OCI-LY7 (cell line): ENCODE measurements at regions not wholly inside any gene's neighbourhood (a gene's known extent, or its start where the extent isn't known, plus 50 kb on each side); places are given as distances from the start of the nearest gene placed in this dataset.

ENCODE experiments used
- EZH2phosphoT487 ChIP-seq: fragments of 200-600 bp; sonication (generic); IDR thresholded peaks from 2 replicates; pipeline ENCODE4 v1.6.1; 2018; ENCODE audit warnings: low read depth, borderline replicate concordance, mild to moderate bottlenecking, mixed run types, antibody characterized with exemption, low read length, moderate library complexity, mixed read lengths
- TF ChIP-seq, protein P1 (sequence below): fragments of 200-600 bp; sonication (generic); conservative IDR thresholded peaks from 2 replicates; pipeline ENCODE4 v1.5.1; 2014; ENCODE audit warnings: mild to moderate bottlenecking, antibody characterized with exemption, low read length, moderate library complexity, mixed read lengths

DNA sequence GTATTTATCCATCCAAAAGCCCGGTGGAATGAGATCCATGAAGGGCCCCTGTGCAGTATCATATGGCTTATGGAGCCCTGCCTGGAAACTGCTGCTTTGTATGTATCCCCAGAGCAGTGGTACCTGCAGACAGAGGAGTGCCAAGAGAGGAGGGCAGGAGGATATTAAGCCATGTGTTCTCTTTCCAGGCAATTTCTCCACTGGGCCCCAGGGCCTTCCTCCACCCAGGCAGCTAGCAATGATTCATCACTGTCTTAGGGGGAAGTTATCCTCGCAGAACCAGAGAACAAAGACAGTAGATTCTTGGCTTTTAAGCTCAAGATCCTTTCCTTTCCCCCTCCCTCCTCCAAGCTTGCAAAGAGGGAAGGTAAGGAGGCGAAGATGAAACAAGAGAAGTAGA lies 98.1 kb downstream of the LRRC30 start:
- TF ChIP-seq, protein P1, sequence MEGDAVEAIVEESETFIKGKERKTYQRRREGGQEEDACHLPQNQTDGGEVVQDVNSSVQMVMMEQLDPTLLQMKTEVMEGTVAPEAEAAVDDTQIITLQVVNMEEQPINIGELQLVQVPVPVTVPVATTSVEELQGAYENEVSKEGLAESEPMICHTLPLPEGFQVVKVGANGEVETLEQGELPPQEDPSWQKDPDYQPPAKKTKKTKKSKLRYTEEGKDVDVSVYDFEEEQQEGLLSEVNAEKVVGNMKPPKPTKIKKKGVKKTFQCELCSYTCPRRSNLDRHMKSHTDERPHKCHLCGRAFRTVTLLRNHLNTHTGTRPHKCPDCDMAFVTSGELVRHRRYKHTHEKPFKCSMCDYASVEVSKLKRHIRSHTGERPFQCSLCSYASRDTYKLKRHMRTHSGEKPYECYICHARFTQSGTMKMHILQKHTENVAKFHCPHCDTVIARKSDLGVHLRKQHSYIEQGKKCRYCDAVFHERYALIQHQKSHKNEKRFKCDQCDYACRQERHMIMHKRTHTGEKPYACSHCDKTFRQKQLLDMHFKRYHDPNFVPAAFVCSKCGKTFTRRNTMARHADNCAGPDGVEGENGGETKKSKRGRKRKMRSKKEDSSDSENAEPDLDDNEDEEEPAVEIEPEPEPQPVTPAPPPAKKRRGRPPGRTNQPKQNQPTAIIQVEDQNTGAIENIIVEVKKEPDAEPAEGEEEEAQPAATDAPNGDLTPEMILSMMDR: no peak
- TF ChIP-seq EZH2phosphoT487: no peak
